GM19351 (cell line): ENCODE measurements at regions not wholly inside any gene's neighbourhood (a gene's known extent, or its start where the extent isn't known, plus 50 kb on each side); places are given as distances from the start of the nearest gene placed in this dataset.

Source experiments
- ATAC-seq: cut with Tn5 transposase; IDR thresholded peaks from one replicate; pipeline ENCODE4 v1.9.1; 2021; ENCODE audit warnings: mild to moderate bottlenecking, moderate library complexity; ENCODE audit not compliant: unreplicated experiment

- ATAC-seq, result no peak
Measured at GRCh38 chr5:68911840-68912690, 181.7 kb upstream of the SLC30A5 start.

GRCh38 chr5:68915079-68915478 is 178.7 kb upstream of the SLC30A5 start:
- no peak for ATAC-seq

GRCh38 chr5:68918306-68918705 is 175.5 kb upstream of the SLC30A5 start:
- no peak for ATAC-seq

GRCh38 chr5:68919988-68920490 is 173.8 kb upstream of the SLC30A5 start:
- ATAC-seq, result no peak

GRCh38 chr5:68920888-68921287 is 172.9 kb upstream of the SLC30A5 start:
- no peak for ATAC-seq

- ATAC-seq, result no peak
Measured at GRCh38 chr5:68922172-68922987, 171.4 kb upstream of the SLC30A5 start.

GRCh38 chr5:68924481-68925145 is 169.2 kb upstream of the SLC30A5 start:
- no peak for ATAC-seq

GRCh38 chr5:68928617-68929302 is 165.1 kb upstream of the SLC30A5 start:
- ATAC-seq, result no peak

- ATAC-seq, result no peak
Measured at GRCh38 chr5:68930139-68930538, 163.7 kb upstream of the SLC30A5 start.

GRCh38 chr5:68932830-68933434 is 160.9 kb upstream of the SLC30A5 start:
- ATAC-seq, result no peak

GRCh38 chr5:68942169-68942568 is 151.6 kb upstream of the SLC30A5 start:
- ATAC-seq, result no peak

GRCh38 chr5:68946728-68947127 is 147.1 kb upstream of the SLC30A5 start:
- no peak for ATAC-seq

GRCh38 chr5:68947986-68948385 is 145.8 kb upstream of the SLC30A5 start:
- no peak for ATAC-seq

GRCh38 chr5:68949256-68949655 is 144.6 kb upstream of the SLC30A5 start:
- ATAC-seq, result no peak

GRCh38 chr5:68949711-68950110 is 144.1 kb upstream of the SLC30A5 start:
- ATAC-seq, result no peak

GRCh38 chr5:68950125-68950524 is 143.7 kb upstream of the SLC30A5 start:
- ATAC-seq, result no peak

GRCh38 chr5:68950930-68951329 is 142.9 kb upstream of the SLC30A5 start:
- ATAC-seq, result no peak

- no peak for ATAC-seq
Measured at GRCh38 chr5:68953231-68953874, 140.5 kb upstream of the SLC30A5 start.

- no peak for ATAC-seq
Measured at GRCh38 chr5:68953875-68954617, 139.8 kb upstream of the SLC30A5 start.
